Central memory CD4-positive, alpha-beta T cell (primary cell): ENCODE measurements at regions not wholly inside any gene's neighbourhood (a gene's known extent, or its start where the extent isn't known, plus 50 kb on each side); places are given as distances from the start of the nearest gene placed in this dataset.

Source experiments
- DNase-seq: peaks from one replicate; pipeline ENCODE4 v3.0.0; 2022

GRCh38 chr3:106725566-106725965 lies 651.7 kb upstream of the CCDC54 start:
- DNase-seq: no peak

DNA sequence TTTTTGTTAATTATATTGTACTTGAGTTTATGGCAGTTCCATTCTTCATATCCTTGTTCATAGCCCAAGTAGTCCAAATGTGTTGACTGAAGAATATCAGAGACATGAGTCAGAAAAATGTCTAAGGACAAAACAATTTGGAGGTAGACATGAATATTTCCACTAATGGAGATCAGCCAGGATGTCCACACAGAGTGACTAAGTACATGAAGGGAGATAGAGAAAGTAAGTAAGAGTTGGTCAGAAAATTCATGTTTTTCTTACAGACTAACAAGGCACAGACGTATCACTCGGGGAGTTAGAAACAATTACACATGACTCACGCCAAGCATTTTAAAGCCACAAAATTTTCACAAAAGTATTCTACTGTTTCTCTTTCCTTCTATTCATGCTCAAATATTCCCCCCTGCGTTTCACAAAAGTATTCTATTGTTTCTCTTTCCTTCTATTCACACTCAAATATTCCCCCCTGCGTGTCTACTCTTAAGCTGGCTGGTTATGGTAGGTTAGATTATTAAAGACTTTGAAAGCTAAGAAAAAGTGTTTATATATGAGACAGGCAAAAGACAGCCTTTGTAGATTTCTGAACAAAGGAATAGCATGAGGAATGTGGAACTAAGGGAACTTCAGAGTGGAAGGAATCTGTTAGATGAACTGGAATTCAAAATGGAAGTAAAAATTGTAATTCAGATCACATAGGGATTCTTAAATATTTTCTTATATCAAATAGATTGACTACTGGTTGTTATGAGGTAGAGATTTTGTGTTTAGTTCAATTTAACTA lies 648.7 kb upstream of the CCDC54 start:
- DNase-seq: no peak

- no peak for DNase-seq
These were observed 647.8 kb upstream of the CCDC54 start for GRCh38 chr3:106729481-106729880.

- DNase-seq: no peak
These were observed 646.0 kb upstream of the CCDC54 start for GRCh38 chr3:106731230-106731629.

DNA sequence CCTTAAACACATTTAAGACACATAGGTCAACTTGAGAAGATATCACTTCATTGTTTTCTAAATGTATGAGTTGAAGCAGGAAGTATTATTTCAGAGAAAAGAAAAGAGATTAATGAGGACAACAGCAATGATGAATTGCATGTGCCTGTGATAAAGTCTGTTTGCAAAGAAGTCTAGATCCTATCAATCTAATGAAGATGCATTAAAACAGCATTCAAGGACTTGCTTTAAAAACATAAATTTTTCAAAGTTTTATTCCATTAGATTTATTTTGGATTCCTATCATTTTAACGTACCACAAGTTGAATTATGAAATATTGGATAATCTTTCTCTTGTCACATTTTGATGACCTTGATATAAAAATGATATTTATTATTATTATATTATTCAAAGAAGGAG lies 642.5 kb upstream of the CCDC54 start:
- no peak for DNase-seq

- DNase-seq: no peak
These were observed 640.0 kb upstream of the CCDC54 start for GRCh38 chr3:106737265-106737664.

- DNase-seq: no peak
These were observed 637.1 kb upstream of the CCDC54 start for GRCh38 chr3:106740116-106740515.

- no peak for DNase-seq
These were observed 631.7 kb upstream of the CCDC54 start for GRCh38 chr3:106745344-106746168.

DNA sequence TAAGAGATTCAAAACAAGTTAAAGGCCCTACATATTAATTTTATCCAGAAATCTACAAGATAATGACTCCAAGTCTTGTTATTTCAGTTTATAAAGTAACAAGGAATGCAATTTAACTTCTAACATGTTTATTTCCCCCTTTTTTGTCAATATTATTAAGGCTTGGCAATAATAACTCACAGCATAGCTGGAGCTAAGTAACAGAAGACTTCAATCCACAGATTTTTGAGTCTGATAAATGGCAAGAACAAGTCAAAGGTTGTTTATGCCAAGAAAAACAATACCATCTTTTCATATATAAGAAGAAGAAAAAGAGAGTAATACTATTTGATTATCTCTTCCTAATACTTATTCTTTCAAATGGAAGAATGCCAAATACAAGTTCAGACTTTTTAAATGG lies 631.0 kb upstream of the CCDC54 start:
- no peak for DNase-seq

- no peak for DNase-seq
These were observed 628.6 kb upstream of the CCDC54 start for GRCh38 chr3:106748472-106749262.

- no peak for DNase-seq
These were observed 627.1 kb upstream of the CCDC54 start for GRCh38 chr3:106750092-106750491.

DNA sequence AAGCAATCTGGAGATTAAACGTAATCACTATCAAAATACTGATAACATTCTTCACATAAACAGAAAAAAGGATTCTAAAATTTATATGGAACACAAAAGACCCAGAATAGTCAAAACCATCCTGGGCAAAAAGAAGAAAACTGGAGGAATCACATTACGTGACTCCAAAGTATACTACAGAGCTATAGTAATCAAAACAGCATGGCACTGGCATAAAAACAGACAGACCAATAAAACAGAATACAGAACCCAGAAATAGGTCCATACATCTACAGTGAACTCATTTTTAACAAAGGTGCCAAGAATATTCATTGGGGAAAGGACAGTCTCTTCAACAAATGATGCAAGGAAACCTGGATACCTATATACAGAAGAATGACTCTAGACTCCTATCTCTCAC lies 621.9 kb upstream of the CCDC54 start:
- DNase-seq: no peak

GRCh38 chr3:106756901-106757300 lies 620.3 kb upstream of the CCDC54 start:
- no peak for DNase-seq

DNA sequence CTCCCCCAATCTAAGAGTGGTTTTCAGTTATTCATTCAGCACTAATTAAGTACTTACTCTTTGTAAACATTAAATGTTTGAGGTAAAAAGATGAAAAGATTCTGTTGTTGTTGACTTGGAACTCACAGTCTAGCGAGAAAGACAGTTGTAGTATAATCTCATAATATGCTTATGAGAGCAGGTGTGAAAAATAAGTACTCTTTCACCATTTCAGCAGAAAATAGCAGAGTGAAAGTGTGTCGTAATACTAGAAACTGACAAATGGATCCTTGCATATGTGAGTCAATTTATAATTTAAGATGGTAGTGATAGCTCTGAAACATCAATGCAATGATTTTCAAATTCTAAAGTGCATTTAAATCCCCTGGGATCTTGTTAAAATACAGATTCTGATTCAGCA lies 618.8 kb upstream of the CCDC54 start:
- no peak for DNase-seq

DNA sequence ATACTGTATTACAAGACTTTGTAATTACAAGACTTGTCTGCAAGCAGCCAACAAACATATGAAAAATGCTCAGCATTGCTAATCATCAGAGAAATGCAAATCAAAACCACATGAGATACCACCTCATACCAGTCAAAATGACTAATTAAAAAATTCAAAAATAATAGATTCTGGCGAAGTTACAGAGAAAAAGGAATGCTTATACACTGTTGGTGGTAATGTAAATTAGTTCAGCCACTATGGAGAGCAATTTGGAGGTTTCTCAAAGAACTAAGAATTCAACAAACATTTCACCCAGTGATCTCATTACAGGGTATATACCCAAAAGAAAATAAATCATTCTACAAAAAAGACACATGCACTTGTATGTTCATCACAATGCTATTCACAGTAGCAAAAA lies 617.5 kb upstream of the CCDC54 start:
- DNase-seq: no peak

- DNase-seq: no peak
These were observed 611.9 kb upstream of the CCDC54 start for GRCh38 chr3:106765342-106765741.

GRCh38 chr3:106768941-106769480 lies 608.2 kb upstream of the CCDC54 start:
- no peak for DNase-seq

GRCh38 chr3:106773795-106774194 lies 603.4 kb upstream of the CCDC54 start:
- DNase-seq: no peak

DNA sequence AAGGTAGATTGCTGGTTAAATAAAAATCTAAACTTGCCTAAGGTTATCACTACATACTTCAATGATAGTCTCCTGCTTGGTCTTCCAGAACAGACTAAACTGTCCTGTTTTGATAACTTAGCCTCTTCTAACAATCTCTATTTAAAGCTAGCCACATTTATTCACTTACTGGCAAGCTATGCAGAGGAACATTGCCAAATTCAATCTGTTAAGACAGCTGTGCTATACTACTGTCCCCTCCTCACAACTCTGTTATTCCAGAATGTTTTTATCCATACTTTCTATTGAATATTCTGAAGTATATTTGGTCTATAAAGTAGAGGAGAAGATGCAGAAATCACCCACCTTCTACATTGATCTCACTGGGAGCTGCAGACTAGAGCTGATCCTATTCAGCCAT lies 594.0 kb upstream of the CCDC54 start:
- DNase-seq: no peak

- DNase-seq: no peak
These were observed 588.0 kb upstream of the CCDC54 start for GRCh38 chr3:106789276-106789675.

DNA sequence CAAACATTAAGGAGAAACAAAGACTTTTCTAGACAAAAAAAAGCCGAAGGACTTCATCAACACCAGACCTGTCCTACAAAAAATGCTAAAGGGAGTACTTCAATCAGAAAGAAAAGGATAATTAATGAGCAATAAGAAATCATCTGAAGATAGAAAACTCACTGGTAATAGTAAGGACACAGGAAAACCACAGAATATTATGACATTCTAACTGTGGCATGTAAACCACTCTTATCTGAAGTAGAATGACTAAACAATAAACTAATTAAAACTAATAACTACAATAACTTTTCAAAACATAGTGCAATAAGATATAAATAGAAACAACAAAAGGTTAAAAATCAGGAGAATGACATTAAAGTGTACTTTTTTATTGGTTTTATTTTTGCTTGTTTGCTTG lies 584.5 kb upstream of the CCDC54 start:
- DNase-seq: no peak

DNA sequence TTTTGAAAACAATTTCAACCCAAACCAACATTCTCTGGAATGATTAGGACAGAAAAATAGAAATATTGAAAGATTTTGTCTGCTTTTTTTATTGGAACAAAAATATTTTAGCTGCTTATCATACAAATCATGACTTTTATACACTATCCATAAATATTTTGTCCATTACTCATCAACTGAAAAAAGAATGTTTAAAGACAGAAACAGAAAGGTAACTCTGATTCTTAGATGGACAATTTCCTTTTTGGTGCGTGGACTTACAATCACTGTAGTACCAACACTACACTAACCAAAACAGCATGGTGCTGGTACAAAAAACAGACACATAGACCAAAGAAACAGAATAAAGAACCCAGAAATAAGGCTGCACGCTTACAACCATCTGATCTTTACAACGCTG lies 582.8 kb upstream of the CCDC54 start:
- no peak for DNase-seq

DNA sequence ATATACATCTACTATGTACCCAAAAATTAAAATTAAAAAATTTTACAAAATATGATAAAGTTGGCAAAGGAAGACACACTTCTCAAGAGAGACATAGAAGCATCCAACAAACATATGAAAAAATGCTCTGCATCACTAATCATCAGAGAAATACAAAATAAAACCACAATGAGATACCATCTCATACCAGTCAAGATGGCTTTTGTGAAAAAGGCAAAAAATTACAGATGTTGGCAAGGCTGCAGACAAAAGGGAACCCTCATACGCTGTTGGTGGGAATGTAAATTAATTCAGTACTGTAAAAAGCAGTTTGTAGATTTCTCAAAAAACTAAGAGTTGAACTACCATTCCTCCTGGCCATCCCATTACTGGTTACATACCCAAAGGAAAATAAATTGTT lies 581.7 kb upstream of the CCDC54 start:
- no peak for DNase-seq
